Naive thymus-derived CD8-positive, alpha-beta T cell (primary cell): ENCODE measurements at regions not wholly inside any gene's neighbourhood (a gene's known extent, or its start where the extent isn't known, plus 50 kb on each side); places are given as distances from the start of the nearest gene placed in this dataset.
"Not testable (repeated sequence)": the region's sequence is repeated elsewhere in the genome, so short reads cannot be mapped to it uniquely, and the experiment has no call there.

ENCODE experiments used
- ATAC-seq, 2 donors: fragments of 150-1000 bp; cut with Tn5 transposase in 1 of 2; sonication (Bioruptor Pico), chemical (Tn5 transposase) in 1 of 2; 1 replicate in 1 of 2; 2 replicates in 1 of 2; pipeline ENCODE4 v1.10.0; 2021; ENCODE audit warnings: mild to moderate bottlenecking in 2 of 2, moderate library complexity in 2 of 2
- POLR2A ChIA-PET: fragments of 350-600 bp; sonication (Branson Sonifier 250); formaldehyde crosslinking; loops from one replicate; lab custom pipeline; 2021; ENCODE audit warnings: antibody characterized with exemption; lab: Charles Lee
- DNase-seq, 10 donors: peaks; one replicate each; pipeline versions ENCODE4 v3.0.0 to v3.0.0-alpha.2; 2020 to 2022
- H3K27ac Mint-ChIP-seq, 10 donors: one replicate each; pipeline ENCODE4 v1.8.0; 2020 to 2022; ENCODE audit warnings: mild to moderate bottlenecking in 10 of 10, mixed read lengths in 10 of 10, moderate library complexity in 4 of 10, inconsistent platforms in 1 of 10
- H3K27me3 Mint-ChIP-seq, 5 donors: one replicate each; pipeline ENCODE4 v1.8.0; 2021 to 2022; ENCODE audit warnings: mixed read lengths in 5 of 5
- H3K36me3 Mint-ChIP-seq, 3 donors: one replicate each; pipeline ENCODE4 v1.8.0; 2020 to 2022; ENCODE audit warnings: mixed read lengths in 3 of 3, mild to moderate bottlenecking in 2 of 3, inconsistent platforms in 1 of 3
- H3K4me1 Mint-ChIP-seq, 4 donors: one replicate each; pipeline ENCODE4 v1.8.0; 2021 to 2022; ENCODE audit warnings: mixed read lengths in 4 of 4
- H3K4me3 Mint-ChIP-seq, 10 donors: one replicate each; pipeline ENCODE4 v1.8.0; 2020 to 2022; ENCODE audit warnings: mild to moderate bottlenecking in 10 of 10, mixed read lengths in 10 of 10, moderate library complexity in 6 of 10, inconsistent platforms in 1 of 10
- H3K9me3 Mint-ChIP-seq, 9 donors: one replicate each; pipeline ENCODE4 v1.8.0; 2020 to 2022; ENCODE audit warnings: mixed read lengths in 9 of 9, mild to moderate bottlenecking in 3 of 9, inconsistent platforms in 1 of 9, moderate library complexity in 1 of 9

DNA sequence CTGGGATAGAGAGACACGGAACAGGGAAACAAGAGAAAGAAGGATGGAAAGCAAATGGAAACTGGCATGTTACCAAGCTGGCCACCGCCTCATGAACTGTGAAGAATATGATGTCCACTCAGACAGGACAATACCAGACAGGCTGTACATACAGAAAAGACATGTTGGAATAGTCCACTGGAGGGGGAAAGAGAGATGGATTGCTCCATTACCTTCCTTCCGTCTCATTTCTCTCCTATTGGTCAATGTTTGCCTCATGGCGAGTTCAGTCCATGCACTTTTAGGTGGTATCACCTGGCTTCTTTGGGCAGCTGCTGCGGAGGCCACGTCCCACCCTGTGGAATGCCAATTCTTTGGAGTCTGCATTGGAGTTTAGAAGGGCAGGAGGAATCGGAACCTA lies 166.4 kb downstream of the AEBP2 start:
- Mint-ChIP-seq H3K9me3 (peaks cover 0 to 18% (median 2%) of the 10 kb centered on the region in 9 donors), H3K4me3 (no peak overlapping the region), H3K27ac (peak overlapping the region in 1 of 10 donors; percentile 40)

DNA sequence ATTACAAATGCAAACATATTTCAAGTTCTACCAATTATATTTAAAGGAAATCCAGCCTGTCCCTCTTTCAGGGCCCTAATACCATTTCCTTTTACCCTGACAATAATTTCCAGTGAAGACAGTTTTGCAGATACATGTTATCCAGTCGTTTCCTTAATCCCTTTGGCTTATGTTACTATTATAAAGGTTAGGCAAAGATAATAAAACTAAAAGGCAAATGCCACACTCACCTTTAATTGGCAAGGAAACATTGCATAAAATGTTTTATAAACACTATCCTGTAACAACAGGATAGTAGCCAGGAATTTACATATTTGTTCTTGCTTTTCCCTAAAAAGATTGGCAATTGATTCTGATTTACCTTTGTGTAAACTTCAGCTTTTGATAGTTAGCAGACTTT lies 168.7 kb downstream of the AEBP2 start:
- Mint-ChIP-seq H3K4me1 (peaks cover 0 to 7% (median 2%) of the 10 kb centered on the region in 4 donors), H3K36me3 (peaks cover 23 to 68% (median 30%) of the 10 kb centered on the region in 3 donors), H3K27me3 (peaks cover 0 to 1% (median 0%) of the 10 kb centered on the region in 5 donors), H3K4me3 (no peak overlapping the region), H3K9me3 (peaks cover 0 to 18% (median 6%) of the 10 kb centered on the region in 9 donors), H3K27ac (no peak overlapping the region)
- POLR2A ChIA-PET = no interaction called here
- DNase-seq = no peak
- ATAC-seq = no peak

More for the DNA sequence above, 166.4 kb downstream of the AEBP2 start:
- DNase-seq (no peak), ATAC-seq (no peak)
- Mint-ChIP-seq H3K27me3 (peaks cover 0 to 1% (median 0%) of the 10 kb centered on the region in 5 donors), H3K36me3 (peaks cover 16 to 54% (median 20%) of the 10 kb centered on the region in 3 donors), H3K4me1 (peaks cover 0 to under 1% (median 0%) of the 10 kb centered on the region in 4 donors)
- POLR2A ChIA-PET = no interaction called here

DNA sequence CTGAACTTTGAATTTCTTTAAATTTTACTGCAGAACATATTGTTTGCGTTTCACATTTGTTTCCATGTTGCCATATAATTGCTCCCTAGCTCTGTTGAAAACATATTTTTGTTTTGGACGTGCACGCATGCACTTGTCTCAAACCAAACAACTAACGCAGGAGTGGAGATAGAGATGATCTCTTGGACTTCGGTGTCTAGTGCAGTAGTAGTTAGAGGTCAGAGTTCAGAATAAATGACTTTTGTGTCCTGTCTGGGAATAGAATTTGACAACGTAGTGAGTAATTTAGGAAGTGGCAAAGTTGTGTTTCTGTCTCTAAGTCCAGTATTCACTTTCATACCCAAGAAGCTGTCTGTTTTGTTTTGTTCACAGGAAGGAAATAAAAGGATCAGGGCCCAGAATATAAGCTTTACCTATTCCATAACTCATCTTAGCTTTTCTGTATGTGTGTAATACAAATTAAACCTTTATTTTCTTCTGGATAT lies 173.8 kb downstream of the AEBP2 start:
- Mint-ChIP-seq H3K27ac (peak overlapping the region in 1 of 10 donors; percentile 9), H3K27me3 (peaks cover 0 to 1% (median 0%) of the 10 kb centered on the region in 5 donors), H3K4me3 (no peak overlapping the region), H3K36me3 (peaks cover 8 to 43% (median 18%) of the 10 kb centered on the region in 3 donors), H3K4me1 (peaks cover 17 to 36% (median 19%) of the 10 kb centered on the region in 4 donors), H3K9me3 (peaks cover 0 to 11% (median 1%) of the 10 kb centered on the region in 9 donors)
- DNase-seq (no peak), ATAC-seq (no peak)
- POLR2A ChIA-PET = no interaction called here

DNA sequence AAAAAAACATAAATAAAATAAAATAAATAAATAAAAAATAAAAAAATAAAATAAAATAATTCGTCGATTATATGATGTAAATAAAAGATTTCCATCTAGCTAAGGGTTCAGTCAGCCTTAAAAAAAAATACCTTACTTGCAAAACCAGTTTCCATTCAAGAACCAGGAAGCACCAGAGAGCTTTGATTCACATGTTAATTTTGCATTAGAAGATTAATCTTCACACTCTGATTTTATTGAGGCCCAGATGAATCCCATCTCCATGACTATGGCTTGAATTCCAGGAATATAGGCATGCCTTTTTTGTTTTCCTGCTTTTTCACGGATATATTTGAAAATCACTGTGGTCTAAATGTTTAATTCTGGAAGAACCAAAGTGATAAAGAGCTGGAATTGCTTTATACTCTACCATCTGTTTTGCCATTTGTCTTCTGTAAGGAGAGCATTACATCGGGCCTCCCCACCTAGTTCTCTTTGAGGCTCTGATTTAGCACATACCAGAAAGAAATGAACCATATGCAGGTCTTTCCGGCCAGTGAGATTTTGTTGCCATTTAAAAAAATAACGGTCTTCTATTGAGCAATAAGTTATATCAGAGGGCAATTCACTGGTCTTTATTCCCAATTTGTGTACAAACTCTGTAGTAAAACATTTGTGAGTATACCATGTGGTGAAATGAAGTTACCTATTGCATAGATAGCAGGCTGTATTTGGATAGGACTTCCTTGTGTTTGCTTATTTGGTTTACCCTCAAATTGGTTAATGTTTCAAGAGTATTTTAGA lies 175.5 kb downstream of the AEBP2 start:
- peaks cover 0 to 1% (median 0%) of the 10 kb centered on the region in 5 donors for H3K27me3 Mint-ChIP-seq
- H3K27ac Mint-ChIP-seq = peak overlapping the region in 3 of 10 donors; percentile 7 to 32 (median 15)
- peaks cover 8 to 33% (median 18%) of the 10 kb centered on the region in 3 donors for H3K36me3 Mint-ChIP-seq
- ATAC-seq = no peak
- H3K4me1 Mint-ChIP-seq = peaks cover 17 to 36% (median 19%) of the 10 kb centered on the region in 4 donors
- POLR2A ChIA-PET = no interaction called here
- peaks cover 0 to 11% (median 1%) of the 10 kb centered on the region in 9 donors for H3K9me3 Mint-ChIP-seq
- DNase-seq = no peak
- no peak overlapping the region for H3K4me3 Mint-ChIP-seq

DNA sequence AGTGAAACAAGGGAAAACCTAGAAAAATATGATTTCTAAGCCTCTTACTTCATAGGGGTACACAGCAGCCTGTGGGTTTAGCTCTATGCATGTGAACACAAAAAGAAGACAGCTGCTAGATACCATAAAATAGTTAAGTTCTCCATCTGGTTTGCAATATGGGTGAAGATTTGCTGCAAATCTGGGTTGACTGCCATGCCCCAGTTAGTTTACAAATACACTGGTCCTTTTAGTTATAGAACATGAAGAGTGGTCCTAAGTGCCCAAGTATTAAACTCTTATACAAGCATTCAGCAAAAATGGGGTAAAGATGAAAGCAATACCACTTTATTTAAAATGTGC lies 176.1 kb downstream of the AEBP2 start:
- Mint-ChIP-seq H3K27ac (peak overlapping the region in 6 of 10 donors; percentile 7 to 50 (median 24)), H3K4me1 (peaks cover 17 to 36% (median 21%) of the 10 kb centered on the region in 4 donors), H3K9me3 (peaks cover 0 to 11% (median 1%) of the 10 kb centered on the region in 9 donors), H3K36me3 (peaks cover 8 to 27% (median 15%) of the 10 kb centered on the region in 3 donors), H3K4me3 (peak overlapping the region in 3 of 10 donors; percentile 1 to 47 (median 3)), H3K27me3 (no peaks in the 10 kb centered on the region)
- DNase-seq (no peak), ATAC-seq (no peak)
- POLR2A ChIA-PET = no interaction called here

DNA sequence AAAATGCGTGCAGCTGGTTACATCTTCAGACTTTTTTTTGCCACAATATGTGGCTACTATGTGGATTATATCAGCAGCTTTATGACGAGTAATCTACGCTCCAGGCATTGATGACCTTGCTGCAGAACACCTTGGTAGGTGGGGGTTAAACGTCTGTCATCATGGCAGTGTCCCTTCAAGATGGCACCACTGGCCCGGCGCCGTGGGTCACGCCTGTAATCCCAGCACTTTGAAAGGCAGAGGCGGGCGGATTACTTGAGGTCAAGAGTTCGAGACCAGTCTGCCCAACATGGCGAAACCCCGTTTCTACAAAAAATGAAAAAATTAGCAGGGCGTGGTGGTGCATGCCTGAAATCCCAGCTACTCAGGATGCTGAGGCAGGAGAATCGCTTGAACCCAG lies 177.5 kb downstream of the AEBP2 start:
- H3K27ac Mint-ChIP-seq = peak overlapping the region in 3 of 10 donors; percentile 72 to 87 (median 78)
- POLR2A ChIA-PET = no interaction called here
- H3K4me3 Mint-ChIP-seq = peak overlapping the region in 1 of 10 donors; percentile 64
- H3K9me3 Mint-ChIP-seq = peaks cover 0 to 2% (median 0%) of the 10 kb centered on the region in 9 donors
- peaks cover 17 to 36% (median 19%) of the 10 kb centered on the region in 4 donors for H3K4me1 Mint-ChIP-seq
- peaks cover 1 to 15% (median 1%) of the 10 kb centered on the region in 3 donors for H3K36me3 Mint-ChIP-seq
- H3K27me3 Mint-ChIP-seq = no peaks in the 10 kb centered on the region
- DNase-seq (no peak), ATAC-seq (no peak)

DNA sequence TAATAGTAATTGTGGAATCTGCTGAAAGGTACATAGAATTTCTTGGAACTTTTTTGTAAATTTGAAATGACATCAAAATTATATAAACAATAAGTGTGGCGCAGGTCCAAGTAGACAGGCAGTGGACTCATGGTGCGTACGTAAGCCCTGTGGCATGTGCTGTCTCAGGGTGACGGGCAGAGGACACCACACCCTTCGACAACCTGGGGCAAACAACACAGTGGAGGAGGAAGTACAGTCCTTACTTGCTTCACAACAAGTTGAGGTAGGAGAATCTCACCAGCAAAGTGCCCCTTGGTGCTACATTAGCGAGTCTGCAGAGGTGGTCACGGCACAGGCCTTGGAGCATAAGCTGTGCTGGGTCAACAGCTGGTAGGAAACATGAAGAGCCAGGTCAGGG lies 180.9 kb downstream of the AEBP2 start:
- Mint-ChIP-seq H3K4me1 (peaks cover 18 to 40% (median 29%) of the 10 kb centered on the region in 4 donors), H3K9me3 (no peaks in the 10 kb centered on the region), H3K27ac (peak overlapping the region in 6 of 10 donors; percentile 2 to 91 (median 76)), H3K27me3 (no peaks in the 10 kb centered on the region), H3K4me3 (peak overlapping the region in 4 of 10 donors; percentile 14 to 79 (median 42)), H3K36me3 (peaks cover 0 to 2% (median 0%) of the 10 kb centered on the region in 3 donors)
- peak in 6 of 10 donors; percentile 14 to 56 (median 36) for DNase-seq
- POLR2A ChIA-PET = no interaction called here
- ATAC-seq = peak; percentile 49 to 85

DNA sequence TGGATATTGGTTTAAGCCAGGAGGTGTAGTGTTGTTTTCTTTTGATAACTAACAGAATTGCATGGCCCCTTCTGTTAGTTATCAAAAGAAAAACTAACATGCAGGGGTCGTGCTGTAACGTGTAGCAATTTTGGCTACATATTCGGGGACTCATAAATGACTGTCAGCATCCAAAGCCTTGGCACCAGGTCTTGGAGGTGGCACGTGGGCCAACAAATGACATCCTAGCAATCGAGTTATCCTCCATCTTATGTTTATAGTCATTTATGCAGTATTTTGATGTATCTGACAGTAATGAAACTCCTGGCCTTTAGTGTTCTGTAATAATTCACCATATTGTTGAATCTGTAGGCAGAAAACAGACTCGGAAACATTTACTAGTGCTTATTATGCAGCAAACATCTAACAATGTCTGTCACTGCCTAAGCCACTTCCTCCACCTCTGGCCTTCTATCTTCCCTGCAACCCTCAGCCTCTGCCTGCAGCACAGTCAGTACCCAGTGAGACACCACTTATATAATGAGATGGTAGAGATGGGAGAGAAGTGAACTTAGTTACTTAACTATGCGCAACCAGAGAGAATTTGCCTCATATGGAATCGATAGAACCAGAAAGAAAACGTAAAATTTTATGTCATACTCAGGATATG lies 184.6 kb downstream of the AEBP2 start:
- Mint-ChIP-seq H3K27ac (peak overlapping the region in 9 of 10 donors; percentile 7 to 90 (median 63)), H3K4me1 (peaks cover 6 to 28% (median 16%) of the 10 kb centered on the region in 4 donors), H3K9me3 (peaks cover 0 to 4% (median 0%) of the 10 kb centered on the region in 9 donors), H3K36me3 (peaks cover 0 to 2% (median 0%) of the 10 kb centered on the region in 3 donors), H3K4me3 (peak overlapping the region in 8 of 10 donors; percentile 30 to 56 (median 42)), H3K27me3 (no peaks in the 10 kb centered on the region)
- DNase-seq (peak in 3 of 10 donors; percentile 6 to 40 (median 31)), ATAC-seq (peak; percentile 63 to 72)
- POLR2A ChIA-PET = no interaction called here

DNA sequence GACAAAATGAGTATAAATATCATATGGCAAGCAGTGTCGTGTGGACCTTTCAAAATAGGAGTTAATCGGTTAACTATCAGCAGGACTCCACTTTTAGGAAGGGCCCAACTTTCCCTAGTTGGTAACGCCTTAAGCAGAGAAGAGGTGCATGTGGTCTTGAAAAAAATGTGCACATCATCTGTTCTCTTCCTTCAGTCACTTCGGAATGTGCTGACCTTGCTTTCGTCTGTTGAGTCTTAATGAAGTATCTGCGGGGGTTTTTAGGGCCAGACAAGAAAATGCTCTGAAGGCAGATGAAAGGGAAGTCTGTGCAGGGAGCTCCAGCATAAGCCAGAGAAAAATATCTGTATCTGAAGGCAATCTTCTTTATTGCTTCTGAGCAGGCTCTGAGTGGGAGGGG lies 185.2 kb downstream of the AEBP2 start:
- DNase-seq = no peak
- POLR2A ChIA-PET = no interaction called here
- Mint-ChIP-seq H3K36me3 (peaks cover 0 to 2% (median 0%) of the 10 kb centered on the region in 3 donors), H3K27ac (peak overlapping the region; percentile 1 to 90 (median 70)), H3K4me3 (peak overlapping the region in 7 of 10 donors; percentile 35 to 64 (median 43)), H3K27me3 (no peaks in the 10 kb centered on the region), H3K9me3 (peaks cover 0 to 4% (median 0%) of the 10 kb centered on the region in 9 donors), H3K4me1 (peaks cover 6 to 28% (median 16%) of the 10 kb centered on the region in 4 donors)
- peak; percentile 17 to 53 for ATAC-seq

DNA sequence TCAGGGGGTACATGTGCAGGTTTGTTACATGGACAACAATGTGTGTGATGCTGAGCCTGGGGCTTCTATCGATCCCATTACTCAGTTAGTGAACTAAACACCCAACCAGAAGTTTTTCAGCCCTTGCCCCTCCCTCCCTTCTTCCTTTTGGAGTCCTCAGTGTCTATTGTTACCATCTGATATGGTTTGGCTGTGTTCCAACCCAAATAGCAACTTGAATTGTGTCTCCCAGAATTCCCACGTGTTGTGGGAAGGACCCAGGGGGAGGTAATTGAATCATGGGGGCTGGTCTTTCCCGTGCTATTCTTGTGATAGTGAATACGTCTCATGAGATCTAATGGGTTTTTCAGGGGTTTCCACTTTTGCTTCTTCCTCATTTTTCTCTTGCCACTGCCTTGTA lies 186.3 kb downstream of the AEBP2 start:
- H3K36me3 Mint-ChIP-seq, H3K27me3 Mint-ChIP-seq, H3K9me3 Mint-ChIP-seq, DNase-seq, POLR2A ChIA-PET, ATAC-seq: not testable (repeated sequence)
- peaks cover 6 to 25% (median 15%) of the 10 kb centered on the region in 4 donors for H3K4me1 Mint-ChIP-seq
- H3K4me3 Mint-ChIP-seq = peak overlapping the region in 1 of 10 donors; percentile 43
- peak overlapping the region in 1 of 10 donors; percentile 63 for H3K27ac Mint-ChIP-seq

DNA sequence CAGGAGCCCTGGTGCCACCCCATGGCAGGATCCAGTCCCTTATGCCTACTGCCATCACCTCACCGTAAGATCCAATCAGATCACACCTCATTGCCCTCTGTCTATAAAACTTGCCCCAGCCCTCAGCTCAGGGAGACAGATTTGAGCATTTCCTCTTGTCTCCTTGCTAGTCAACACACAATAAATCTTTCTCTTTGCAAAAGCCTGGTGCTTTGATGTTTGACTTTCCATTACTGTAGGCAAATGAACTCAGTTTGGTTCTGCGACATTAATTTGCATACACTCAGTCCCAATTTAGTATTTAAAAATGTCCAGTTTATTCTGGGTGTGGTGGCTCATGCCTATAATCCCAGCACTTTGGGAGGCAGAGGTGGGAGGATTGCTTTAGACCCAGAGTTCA lies 188.4 kb downstream of the AEBP2 start:
- Mint-ChIP-seq H3K4me3 (peak overlapping the region in 1 of 10 donors; percentile 43), H3K27me3 (no peaks in the 10 kb centered on the region), H3K4me1 (peaks cover 4 to 22% (median 13%) of the 10 kb centered on the region in 4 donors), H3K9me3 (peaks cover 0 to 4% (median 0%) of the 10 kb centered on the region in 9 donors), H3K36me3 (no peaks in the 10 kb centered on the region), H3K27ac (no peak overlapping the region)
- ATAC-seq (no peak), DNase-seq (no peak)
- POLR2A ChIA-PET = no interaction called here

DNA sequence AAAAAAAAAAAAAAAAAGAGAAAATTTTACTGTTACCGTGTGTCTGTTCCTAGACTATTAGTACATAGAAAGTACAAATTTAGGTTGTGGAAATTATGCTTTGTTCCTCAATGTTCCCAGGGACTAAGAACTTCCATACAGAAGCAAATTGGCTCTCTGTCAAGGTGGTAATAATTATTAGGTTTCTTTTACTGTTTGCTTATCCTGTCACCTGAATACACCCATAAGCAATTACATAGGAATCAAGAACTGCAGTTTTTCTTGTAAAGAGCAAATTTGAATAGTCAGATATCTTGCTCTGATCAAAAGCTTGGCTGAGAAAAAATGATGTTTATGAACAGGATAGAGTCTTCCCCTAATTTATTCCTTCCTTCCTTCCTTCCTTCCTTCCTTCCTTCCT lies 191.2 kb downstream of the AEBP2 start:
- peaks cover 0 to 5% (median 3%) of the 10 kb centered on the region in 3 donors for H3K36me3 Mint-ChIP-seq
- H3K27me3 Mint-ChIP-seq = no peaks in the 10 kb centered on the region
- H3K4me3 Mint-ChIP-seq = no peak overlapping the region
- ATAC-seq (no peak), DNase-seq (no peak)
- H3K27ac Mint-ChIP-seq = no peak overlapping the region
- POLR2A ChIA-PET = no interaction called here
- H3K4me1 Mint-ChIP-seq = peaks cover 0 to 4% (median under 1%) of the 10 kb centered on the region in 4 donors
- peaks cover 0 to 4% (median 0%) of the 10 kb centered on the region in 9 donors for H3K9me3 Mint-ChIP-seq
